Natural killer cell (primary cell): ENCODE measurements at regions not wholly inside any gene's neighbourhood (a gene's known extent, or its start where the extent isn't known, plus 50 kb on each side); places are given as distances from the start of the nearest gene placed in this dataset.

Source experiments
- ATAC-seq, 3 donors: fragments of 150-1000 bp in 2 of 3; fragments of 200-7000 bp in 1 of 3; cut with Tn5 transposase; 1 replicate in 1 of 3; 2 replicates in 2 of 3; pipeline ENCODE4 v1.10.0; 2021; ENCODE audit warnings: mild to moderate bottlenecking in 2 of 3, moderate library complexity in 2 of 3
- DNase-seq, 2 donors: peaks; one replicate each; pipeline versions ENCODE4 v3.0.0 to v3.0.0-alpha.2; 2013 to 2021; ENCODE audit warnings: mixed read lengths in 1 of 2
- H3K27ac ChIP-seq: one replicate; pipeline ENCODE4 v1.5.1; 2013; ENCODE audit warnings: mild to moderate bottlenecking, low read length
- H3K27me3 ChIP-seq: one replicate; pipeline ENCODE4 v1.6.1; 2013; ENCODE audit warnings: low read length; ENCODE audit not compliant: control insufficient read depth, insufficient read depth
- H3K36me3 ChIP-seq: one replicate; pipeline ENCODE4 v1.6.1; 2013; ENCODE audit warnings: low read length; ENCODE audit not compliant: control insufficient read depth, insufficient read depth
- H3K4me1 ChIP-seq: one replicate; pipeline ENCODE4 v1.6.1; 2013; ENCODE audit warnings: low read length; ENCODE audit not compliant: control insufficient read depth, insufficient read depth
- H3K4me3 ChIP-seq: one replicate; pipeline ENCODE4 v1.5.1; 2013; ENCODE audit warnings: low read length
- H3K9me3 ChIP-seq: one replicate; pipeline ENCODE4 v1.6.1; 2013; ENCODE audit warnings: low read length; ENCODE audit not compliant: control insufficient read depth, insufficient read depth
- H3K27ac Mint-ChIP-seq, 2 donors: one replicate each; pipeline ENCODE4 v1.8.0; 2022; ENCODE audit warnings: mild to moderate bottlenecking in 2 of 2, mixed read lengths in 2 of 2, moderate library complexity in 1 of 2
- H3K27me3 Mint-ChIP-seq, 2 donors: one replicate each; pipeline ENCODE4 v1.8.0; 2022; ENCODE audit warnings: low read depth in 2 of 2, mixed read lengths in 2 of 2
- H3K36me3 Mint-ChIP-seq: one replicate; pipeline ENCODE4 v1.8.0; 2022; ENCODE audit warnings: mixed read lengths
- H3K4me1 Mint-ChIP-seq, 2 donors: one replicate each; pipeline ENCODE4 v1.8.0; 2022; ENCODE audit warnings: mixed read lengths in 2 of 2
- H3K4me3 Mint-ChIP-seq: one replicate; pipeline ENCODE4 v1.8.0; 2022; ENCODE audit warnings: mild to moderate bottlenecking, moderate library complexity, mixed read lengths
- H3K9me3 Mint-ChIP-seq, 2 donors: one replicate each; pipeline ENCODE4 v1.8.0; 2022; ENCODE audit warnings: mixed read lengths in 2 of 2
- CTCF ChIP-seq: fragments of 200-600 bp; IDR thresholded peaks from one replicate; pipeline ENCODE4 v1.8.0; 2022; ENCODE audit warnings: antibody characterized with exemption
- WGBS: methylation state at CpG from one replicate; pipeline ENCODE4 v1.1.7; 2013; ENCODE audit warnings: missing lambda C conversion rate; ENCODE audit not compliant: insufficient coverage; 5-methylcytosine and 5-hydroxymethylcytosine counted together
- intact Hi-C: fragments of 100-400 bp; cut with micrococcal nuclease; formaldehyde crosslinking; loops from one replicate; pipeline ENCODE4 v1.14.2; 2022

- no peak for TF ChIP-seq CTCF
- no peak for ATAC-seq
- Mint-ChIP-seq H3K27me3 (no peaks in the 10 kb centered on the region), H3K4me3 (no peak overlapping the region), H3K27ac (no peak overlapping the region), H3K9me3 (peaks cover 18 to 32% of the 10 kb centered on the region in 2 donors), H3K36me3 (peaks cover 8% of the 10 kb centered on the region), H3K4me1 (no peaks in the 10 kb centered on the region)
- H3K36me3 ChIP-seq = no peaks in the 10 kb centered on the region
- no peaks in the 10 kb centered on the region for H3K4me1 ChIP-seq
- peaks cover 5% of the 10 kb centered on the region for H3K9me3 ChIP-seq
- intact Hi-C loops = no loop called here
- no peak overlapping the region for H3K4me3 ChIP-seq
- H3K27ac ChIP-seq = no peak overlapping the region
- H3K27me3 ChIP-seq = no peaks in the 10 kb centered on the region
- no peak for DNase-seq
Observed at GRCh38 chr5:17888155-17888554, 253.9 kb downstream of the TAF11L14 start.

GRCh38 chr5:17890501-17890900 lies 256.2 kb downstream of the TAF11L14 start:
- peaks cover 8% of the 10 kb centered on the region for H3K36me3 Mint-ChIP-seq
- H3K4me3 Mint-ChIP-seq = no peak overlapping the region
- intact Hi-C loops = no loop called here
- peaks cover 13 to 20% of the 10 kb centered on the region in 2 donors for H3K9me3 Mint-ChIP-seq
- Histone ChIP-seq H3K36me3 (no peaks in the 10 kb centered on the region), H3K4me1 (no peaks in the 10 kb centered on the region), H3K27me3 (no peaks in the 10 kb centered on the region), H3K4me3 (no peak overlapping the region), H3K9me3 (no peaks in the 10 kb centered on the region), H3K27ac (no peak overlapping the region)
- H3K4me1 Mint-ChIP-seq = no peaks in the 10 kb centered on the region
- ATAC-seq (no peak), DNase-seq (no peak)
- TF ChIP-seq CTCF = no peak
- 73% methylated on average over 2 of the region's 3 CpGs for WGBS
- no peak overlapping the region for H3K27ac Mint-ChIP-seq
- no peaks in the 10 kb centered on the region for H3K27me3 Mint-ChIP-seq

GRCh38 chr5:17891881-17892280 lies 257.6 kb downstream of the TAF11L14 start:
- peaks cover 13 to 23% of the 10 kb centered on the region in 2 donors for H3K9me3 Mint-ChIP-seq
- DNase-seq = no peak
- Histone ChIP-seq H3K27ac (no peak overlapping the region), H3K4me3 (no peak overlapping the region), H3K27me3 (no peaks in the 10 kb centered on the region), H3K36me3 (no peaks in the 10 kb centered on the region), H3K4me1 (no peaks in the 10 kb centered on the region), H3K9me3 (no peaks in the 10 kb centered on the region)
- H3K27ac Mint-ChIP-seq = no peak overlapping the region
- no peaks in the 10 kb centered on the region for H3K27me3 Mint-ChIP-seq
- H3K4me3 Mint-ChIP-seq = no peak overlapping the region
- intact Hi-C loops = no loop called here
- TF ChIP-seq CTCF = no peak
- no peaks in the 10 kb centered on the region for H3K4me1 Mint-ChIP-seq
- WGBS = 84% methylated on average over 6 of the region's 6 CpGs
- peaks cover 4% of the 10 kb centered on the region for H3K36me3 Mint-ChIP-seq
- no peak for ATAC-seq

GRCh38 chr5:17893026-17893635 lies 258.9 kb downstream of the TAF11L14 start:
- Mint-ChIP-seq H3K9me3 (peaks cover 14 to 18% of the 10 kb centered on the region in 2 donors), H3K4me1 (no peaks in the 10 kb centered on the region), H3K27me3 (no peaks in the 10 kb centered on the region), H3K4me3 (no peak overlapping the region), H3K36me3 (no peaks in the 10 kb centered on the region), H3K27ac (no peak overlapping the region)
- no peak for DNase-seq
- WGBS = 77% methylated on average over 3 of the region's 3 CpGs
- Histone ChIP-seq H3K9me3 (no peaks in the 10 kb centered on the region), H3K27ac (no peak overlapping the region), H3K4me1 (no peaks in the 10 kb centered on the region), H3K36me3 (no peaks in the 10 kb centered on the region), H3K27me3 (no peaks in the 10 kb centered on the region), H3K4me3 (no peak overlapping the region)
- ATAC-seq = no peak
- no peak for TF ChIP-seq CTCF
- intact Hi-C loops = no loop called here
